Loucy (cell line): ENCODE measurements at regions not wholly inside any gene's neighbourhood (a gene's known extent, or its start where the extent isn't known, plus 50 kb on each side); places are given as distances from the start of the nearest gene placed in this dataset.
"Not testable (repeated sequence)": the region's sequence is repeated elsewhere in the genome, so short reads cannot be mapped to it uniquely, and the experiment has no call there.

Source experiments
- H2AFZ ChIP-seq: fragments of 200-600 bp; sonication (generic); 2 replicates; pipeline ENCODE4 v1.6.0; 2016; ENCODE audit warnings: antibody characterized with exemption, mild to moderate bottlenecking, low read length, moderate library complexity
- H3F3A ChIP-seq: fragments of 200-600 bp; 2 replicates; pipeline ENCODE4 v1.6.0; 2016; ENCODE audit warnings: antibody characterized with exemption, low read depth, mild to moderate bottlenecking
- H3K27me3 ChIP-seq: fragments of 200-600 bp; sonication (generic); 2 replicates; pipeline ENCODE4 v1.6.1; 2014; ENCODE audit warnings: low read length, mild to moderate bottlenecking; ENCODE audit not compliant: insufficient read depth, poor library complexity, severe bottlenecking
- H3K36me3 ChIP-seq: fragments of 200-600 bp; sonication (generic); 2 replicates; pipeline ENCODE4 v1.6.1; 2016; ENCODE audit warnings: low read length; ENCODE audit not compliant: insufficient read depth
- H3K4me1 ChIP-seq: fragments of 200-600 bp; sonication (generic); 2 replicates; pipeline ENCODE4 v1.5.1; 2014; ENCODE audit warnings: low read length, mild to moderate bottlenecking; ENCODE audit not compliant: insufficient read depth, poor library complexity, severe bottlenecking
- H3K4me2 ChIP-seq: fragments of 200-600 bp; sonication (generic); 2 replicates; pipeline ENCODE4 v1.6.0; 2014; ENCODE audit warnings: antibody characterized with exemption, low read length, low read depth, mild to moderate bottlenecking; ENCODE audit not compliant: poor library complexity, severe bottlenecking
- H3K4me3 ChIP-seq: fragments of 200-600 bp; sonication (generic); 2 replicates; pipeline ENCODE4 v1.5.1; 2014; ENCODE audit warnings: low read length, mild to moderate bottlenecking, mixed read lengths; ENCODE audit not compliant: poor library complexity, severe bottlenecking
- H3K79me2 ChIP-seq: fragments of 200-600 bp; sonication (generic); 2 replicates; pipeline ENCODE4 v1.6.1; 2014; ENCODE audit warnings: low read length; ENCODE audit not compliant: insufficient read depth
- H3K9ac ChIP-seq: fragments of 200-600 bp; sonication (generic); 2 replicates; pipeline ENCODE4 v1.6.0; 2014; ENCODE audit warnings: mild to moderate bottlenecking, low read depth, low read length, moderate library complexity; ENCODE audit not compliant: poor library complexity, severe bottlenecking
- H3K9me2 ChIP-seq: fragments of 200-600 bp; sonication (generic); replicated peaks from 2 replicates; pipeline ENCODE4 v1.6.1; 2016; ENCODE audit warnings: low read depth, low read length, mixed read lengths
- H3K9me3 ChIP-seq: fragments of 200-600 bp; sonication (generic); 2 replicates; pipeline ENCODE4 v1.6.1; 2014; ENCODE audit warnings: mild to moderate bottlenecking, antibody characterized with exemption, low read length, low read depth; ENCODE audit not compliant: insufficient read depth
- H4K20me1 ChIP-seq: fragments of 200-600 bp; sonication (generic); 2 replicates; pipeline ENCODE4 v1.6.0; 2014; ENCODE audit warnings: antibody characterized with exemption, low read length, mild to moderate bottlenecking; ENCODE audit not compliant: insufficient read depth, poor library complexity, severe bottlenecking
- CTCF ChIP-seq: fragments of 200-600 bp; sonication (generic); conservative IDR thresholded peaks from 2 replicates; pipeline ENCODE4 v1.5.1; 2014; ENCODE audit warnings: mild to moderate bottlenecking, antibody characterized with exemption, low read length
- EZH2phosphoT487 ChIP-seq: fragments of 200-600 bp; IDR thresholded peaks from 2 replicates; pipeline ENCODE4 v1.6.1; 2018; ENCODE audit warnings: antibody characterized with exemption, mild to moderate bottlenecking, moderate library complexity, borderline replicate concordance

- Histone ChIP-seq H3K27me3 (no peaks in the 10 kb centered on the region), H4K20me1 (no peaks in the 10 kb centered on the region), H3K4me3 (no peak overlapping the region), H3K4me1 (peaks cover 4% of the 10 kb centered on the region), H3K79me2 (no peaks in the 10 kb centered on the region), H2AFZ (no peak overlapping the region), H3K4me2 (no peak overlapping the region), H3F3A (no peaks in the 10 kb centered on the region), H3K9ac (no peak overlapping the region), H3K36me3 (no peaks in the 10 kb centered on the region), H3K9me3 (no peaks in the 10 kb centered on the region), H3K9me2 (no peaks in the 10 kb centered on the region)
- TF ChIP-seq EZH2phosphoT487 (no peak), CTCF (no peak)
Measured at GRCh38 chr7:65800890-65801341, 72.0 kb upstream of the VKORC1L1 start.

- Histone ChIP-seq H3K36me3 (no peaks in the 10 kb centered on the region), H3K79me2 (no peaks in the 10 kb centered on the region), H3K9me3 (no peaks in the 10 kb centered on the region), H3K4me2 (no peak overlapping the region), H3F3A (no peaks in the 10 kb centered on the region), H3K4me1 (no peaks in the 10 kb centered on the region), H2AFZ (no peak overlapping the region), H4K20me1 (no peaks in the 10 kb centered on the region), H3K9ac (no peak overlapping the region), H3K27me3 (no peaks in the 10 kb centered on the region), H3K4me3 (no peak overlapping the region), H3K9me2 (no peaks in the 10 kb centered on the region)
- TF ChIP-seq CTCF (no peak), EZH2phosphoT487 (no peak)
Measured at GRCh38 chr7:65804887-65805286, 68.0 kb upstream of the VKORC1L1 start.

DNA sequence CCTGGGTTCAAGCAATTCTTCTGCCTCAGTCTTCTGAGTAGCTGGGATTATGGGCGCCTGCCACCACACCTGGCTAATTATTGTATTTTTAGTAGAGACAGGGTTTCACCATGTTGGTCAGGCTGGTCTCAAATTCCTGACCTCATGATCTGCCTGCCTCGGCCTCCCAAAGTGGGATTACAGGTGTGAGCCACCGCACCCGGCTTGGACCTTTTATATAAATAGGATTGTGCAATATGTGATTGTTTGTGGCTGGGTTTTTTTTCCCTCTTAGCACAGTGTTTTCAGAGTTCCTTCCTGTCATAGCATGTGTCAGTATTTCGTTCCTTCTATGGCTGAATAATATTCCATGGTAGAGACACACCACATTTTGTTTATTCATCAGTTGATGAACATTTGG, 65.8 kb upstream of the VKORC1L1 start:
- H3K4me1 ChIP-seq, H3K36me3 ChIP-seq, H3K9me3 ChIP-seq, H3K79me2 ChIP-seq, H3K4me3 ChIP-seq, H3K9me2 ChIP-seq, H4K20me1 ChIP-seq, H2AFZ ChIP-seq, H3K27me3 ChIP-seq, H3K4me2 ChIP-seq, H3K9ac ChIP-seq, H3F3A ChIP-seq: not testable (repeated sequence)

DNA sequence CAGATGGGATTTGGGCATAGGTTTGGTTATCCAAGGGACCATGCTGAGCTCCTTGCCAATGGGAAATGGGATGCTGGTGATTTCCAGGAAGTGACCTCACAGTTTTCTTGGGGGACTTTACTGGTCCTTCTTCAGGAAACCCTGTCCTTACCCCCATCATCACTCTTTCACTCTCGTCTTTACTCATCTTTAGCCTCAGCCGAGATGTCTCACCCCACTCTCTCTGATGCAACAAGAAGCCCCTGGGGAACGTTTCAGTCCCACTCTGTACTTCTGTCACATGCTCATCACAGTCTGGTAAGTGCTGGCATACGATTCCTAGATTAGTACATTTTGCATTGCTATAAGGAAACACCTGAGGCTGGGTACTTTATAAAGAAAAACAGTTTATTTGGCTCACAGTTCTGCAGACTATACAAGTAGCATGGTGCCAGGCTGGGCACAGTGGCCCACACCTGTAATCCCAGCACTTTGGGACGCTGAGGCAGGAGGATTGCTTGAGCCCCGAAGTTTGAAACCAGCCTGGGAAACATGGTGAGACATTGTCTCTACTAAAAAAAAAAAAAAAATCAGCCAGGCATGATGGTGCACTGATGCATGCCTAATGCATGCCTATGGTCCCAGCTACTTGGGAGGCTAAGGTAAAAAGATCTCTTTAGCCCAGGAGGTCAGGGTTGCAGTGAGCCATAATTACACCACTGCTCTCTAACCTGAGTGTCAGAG, 63.5 kb upstream of the VKORC1L1 start:
- Histone ChIP-seq H3K27me3 (no peaks in the 10 kb centered on the region), H3K4me3 (no peak overlapping the region), H4K20me1 (no peaks in the 10 kb centered on the region), H3K36me3 (no peaks in the 10 kb centered on the region), H3K4me1 (no peaks in the 10 kb centered on the region), H3K9me3 (no peaks in the 10 kb centered on the region), H3K79me2 (no peaks in the 10 kb centered on the region), H3F3A (no peaks in the 10 kb centered on the region), H3K9me2 (no peaks in the 10 kb centered on the region), H3K4me2 (no peak overlapping the region), H3K9ac (no peak overlapping the region), H2AFZ (no peak overlapping the region)
- no peak for TF ChIP-seq CTCF
- TF ChIP-seq EZH2phosphoT487 = no peak
